ENCODE measurements at regions not wholly inside any gene's neighbourhood (a gene's known extent, or its start where the extent isn't known, plus 50 kb on each side); places are given as distances from the start of the nearest gene placed in this dataset.

DNA sequence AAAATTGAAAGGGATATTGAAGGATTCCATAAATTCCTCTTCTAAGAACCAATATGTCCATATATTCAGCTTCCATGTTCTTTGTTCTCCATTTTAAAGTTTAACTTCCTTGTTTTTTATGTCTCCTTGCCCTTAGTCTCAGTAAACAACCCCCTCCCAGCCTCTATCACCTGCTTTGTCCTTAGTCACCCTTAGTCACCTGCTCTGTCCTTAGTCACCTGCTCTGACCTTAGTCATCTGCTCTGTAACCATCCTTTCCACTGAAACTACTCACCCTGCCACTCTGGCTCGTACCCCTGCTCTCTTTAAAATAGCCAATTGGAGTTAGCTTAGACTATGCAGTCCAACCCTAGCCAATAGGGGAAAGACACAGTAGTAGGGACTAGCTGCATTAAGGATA lies 136.2 kb upstream of the TMEM106B start:
- no peak for DNase-seq (ENCODE audit: low spot score)

DNA sequence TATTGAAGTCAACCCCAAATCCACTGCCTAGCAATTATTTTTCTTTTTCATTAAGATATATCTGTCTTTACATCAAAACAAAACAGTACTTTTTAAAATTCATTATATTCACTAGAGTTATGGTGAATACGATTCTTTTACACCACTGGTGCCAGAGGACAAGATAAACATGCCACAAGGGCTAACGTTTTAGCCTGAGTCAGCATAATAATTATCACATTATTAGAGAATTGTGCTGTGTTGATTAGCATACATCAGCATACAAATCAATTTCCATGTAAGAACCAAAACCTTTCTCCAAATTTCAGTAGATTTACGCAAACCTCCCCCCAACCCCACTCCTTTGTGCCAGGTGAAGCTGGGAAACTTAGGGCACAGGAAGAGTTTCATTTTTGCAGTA lies 131.1 kb upstream of the TMEM106B start:
- no peak for DNase-seq (ENCODE audit: low spot score)

DNA sequence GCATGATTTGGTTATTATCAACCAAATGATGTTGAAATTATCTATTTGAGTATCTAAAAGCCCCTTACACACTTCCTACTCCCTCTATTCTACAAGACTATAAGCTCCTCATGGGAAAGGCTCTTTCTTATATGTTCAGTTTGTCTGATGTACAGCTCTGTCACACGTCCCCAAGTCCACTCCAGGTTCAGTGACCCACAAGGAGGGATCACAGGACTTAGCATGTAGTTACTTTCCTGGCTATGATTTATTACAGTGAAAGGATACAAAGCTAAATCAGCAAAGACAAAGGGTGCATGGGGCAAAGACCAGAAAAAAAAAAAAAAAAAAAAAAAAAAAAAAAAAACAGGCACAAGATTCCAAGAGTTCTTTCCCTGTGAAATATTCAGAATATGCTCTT lies 125.6 kb upstream of the TMEM106B start:
- no peak for DNase-seq (ENCODE audit: low spot score)

DNA sequence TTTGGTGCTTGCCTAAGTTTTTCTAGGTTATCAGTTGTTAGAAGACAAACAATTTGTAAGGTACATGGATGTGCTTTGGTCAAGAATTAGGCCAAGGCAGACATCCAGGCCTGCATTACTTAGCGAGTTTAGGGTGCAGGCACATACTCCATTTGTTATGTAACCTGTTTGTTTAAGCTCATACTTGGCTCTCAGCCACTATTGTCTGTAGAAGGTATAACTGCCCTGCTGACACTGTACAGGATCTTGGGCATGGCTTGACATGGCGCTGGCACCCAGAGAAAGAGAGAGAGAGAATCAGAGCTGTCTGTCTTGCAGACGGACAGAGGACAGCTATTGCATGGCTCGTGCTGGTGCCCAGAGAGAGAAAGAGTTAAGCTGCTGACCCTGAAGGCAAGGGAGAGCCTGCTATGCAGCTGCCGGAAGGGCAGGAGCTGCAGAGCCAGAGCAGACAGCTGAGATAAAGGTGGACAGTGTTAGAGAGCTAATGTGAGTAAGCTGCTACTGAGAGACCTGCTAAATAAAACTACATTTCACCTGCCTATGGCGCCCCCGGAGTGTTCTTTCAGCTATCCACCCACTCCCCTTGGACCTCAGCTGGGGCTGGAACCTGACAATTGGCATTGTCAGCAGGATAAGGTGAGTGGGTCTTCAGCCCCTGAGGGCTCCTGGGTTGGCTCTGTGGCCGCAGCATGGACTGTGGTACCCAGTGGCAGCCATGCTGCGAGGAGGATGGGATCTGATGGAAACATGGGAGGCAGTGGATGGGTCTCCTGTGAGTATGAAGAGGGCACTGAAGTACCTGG lies 120.9 kb upstream of the TMEM106B start:
- no peak for DNase-seq (ENCODE audit: low spot score)

DNA sequence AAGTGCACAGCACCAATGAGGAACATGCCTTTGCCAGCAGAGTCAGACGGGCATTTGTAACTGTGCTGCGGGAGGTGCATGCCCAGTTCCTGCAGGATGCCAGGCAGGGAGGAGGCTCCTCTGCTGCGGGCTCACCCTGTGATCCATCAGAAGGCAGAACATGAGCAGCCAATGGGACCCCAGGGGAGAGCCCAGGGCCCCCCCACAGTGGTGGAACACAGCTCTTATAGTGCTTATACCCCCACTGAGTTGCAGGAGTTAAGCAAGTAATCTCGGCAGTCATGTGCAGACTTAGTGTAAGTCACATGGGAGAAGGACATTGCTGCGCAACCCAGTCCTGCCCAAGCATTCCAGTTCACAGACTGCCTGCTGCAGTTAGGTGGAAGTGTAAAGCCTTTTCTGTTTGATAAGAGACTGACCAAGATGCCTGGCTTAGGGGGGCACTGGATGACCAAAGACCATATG lies 120.3 kb upstream of the TMEM106B start:
- no peak for DNase-seq (ENCODE audit: low spot score)

DNA sequence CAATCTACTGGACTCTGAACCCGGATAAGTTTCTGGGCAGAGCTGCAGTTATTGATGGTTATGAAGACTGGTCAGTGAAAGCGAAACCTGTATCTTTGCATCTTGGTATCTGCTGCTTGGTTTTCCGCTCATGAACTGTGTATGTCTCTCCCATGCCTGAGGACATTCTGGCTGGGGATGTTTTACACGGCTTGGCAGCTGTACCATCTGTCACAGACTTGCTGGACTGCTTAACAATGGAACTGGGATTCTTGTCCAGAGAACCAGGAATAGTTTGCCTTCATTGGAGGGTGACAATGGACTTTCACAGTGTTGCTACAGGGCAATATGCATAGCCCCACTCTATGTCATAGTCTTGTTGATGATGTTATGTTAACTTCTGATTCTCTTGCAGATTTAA lies 119.9 kb upstream of the TMEM106B start:
- no peak for DNase-seq (ENCODE audit: low spot score)

DNA sequence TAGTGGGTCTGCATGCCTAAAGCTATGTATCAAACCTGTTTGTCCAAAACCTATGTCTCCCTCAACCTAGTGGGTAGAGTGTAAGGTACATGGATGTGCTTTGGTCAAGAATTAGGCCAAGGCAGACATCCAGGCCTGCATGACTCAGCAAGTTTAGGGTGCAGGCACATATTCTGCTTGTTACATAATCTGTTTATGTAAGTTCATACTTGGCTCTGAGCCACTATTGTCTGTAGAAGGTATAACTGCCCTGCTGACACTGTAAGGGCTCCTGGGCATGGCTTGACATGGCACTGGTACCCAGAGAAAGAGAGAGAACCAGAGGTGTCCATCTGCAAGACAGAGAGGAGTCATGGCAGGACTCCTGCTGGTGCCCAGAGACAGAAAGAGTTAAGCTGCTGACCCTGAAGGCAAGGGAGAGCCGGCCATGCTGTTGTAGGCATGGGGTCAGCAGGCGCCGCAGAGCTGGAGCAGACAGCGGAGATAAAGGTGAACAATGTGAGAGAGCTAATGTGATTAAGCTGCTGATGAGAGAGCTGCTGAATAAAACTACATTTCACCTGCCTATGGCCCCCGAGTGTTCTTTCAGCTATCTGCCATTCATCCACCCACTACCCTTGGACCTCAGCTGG lies 118.5 kb upstream of the TMEM106B start:
- no peak for DNase-seq (ENCODE audit: low spot score)

DNA sequence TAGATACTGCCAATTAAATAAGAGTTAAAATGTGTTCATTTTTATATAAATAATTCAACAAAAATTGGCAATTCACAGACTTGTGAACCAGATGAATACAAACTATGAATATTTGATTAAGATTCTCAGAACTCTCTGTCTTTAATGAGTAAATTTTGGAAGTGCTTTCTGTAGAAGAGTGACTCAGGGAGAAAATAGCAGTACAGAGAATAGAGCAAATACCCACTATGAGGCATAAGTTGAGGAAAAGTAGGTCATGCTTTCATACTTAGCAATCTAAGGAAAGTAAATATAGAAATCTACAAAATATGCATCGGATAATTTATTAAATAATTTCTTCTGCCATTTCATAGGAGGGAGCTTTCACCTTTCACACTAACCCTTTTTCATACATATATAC lies 117.7 kb upstream of the TMEM106B start:
- no peak for DNase-seq (ENCODE audit: low spot score)

DNA sequence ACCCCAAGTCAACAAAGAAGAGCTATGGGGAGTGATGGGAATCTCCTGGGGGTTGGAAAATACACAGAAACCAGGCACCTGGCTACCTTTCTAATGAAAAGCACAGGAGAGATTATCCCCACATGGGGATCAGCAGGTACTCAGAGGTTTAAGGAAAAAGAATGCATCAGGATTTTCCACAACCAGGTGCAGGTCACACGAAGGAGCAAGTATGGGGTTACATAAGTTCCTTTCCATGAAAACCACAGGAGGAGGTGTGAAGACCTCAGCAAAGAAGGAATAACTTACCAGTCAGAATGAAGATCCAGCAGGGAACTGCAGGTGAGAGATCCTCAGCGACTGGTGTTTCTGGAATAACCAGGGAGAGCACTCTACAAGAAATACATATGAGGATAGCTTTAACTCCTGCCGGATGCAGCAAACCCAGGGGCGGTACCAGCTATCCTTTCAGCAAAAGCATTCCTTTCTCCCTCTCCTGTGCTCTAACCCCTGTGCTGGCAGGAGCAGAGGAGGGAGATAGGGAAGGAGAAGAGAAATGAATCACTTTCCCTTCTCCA lies 116.7 kb upstream of the TMEM106B start:
- DNase-seq (ENCODE audit: low spot score): no peak

DNA sequence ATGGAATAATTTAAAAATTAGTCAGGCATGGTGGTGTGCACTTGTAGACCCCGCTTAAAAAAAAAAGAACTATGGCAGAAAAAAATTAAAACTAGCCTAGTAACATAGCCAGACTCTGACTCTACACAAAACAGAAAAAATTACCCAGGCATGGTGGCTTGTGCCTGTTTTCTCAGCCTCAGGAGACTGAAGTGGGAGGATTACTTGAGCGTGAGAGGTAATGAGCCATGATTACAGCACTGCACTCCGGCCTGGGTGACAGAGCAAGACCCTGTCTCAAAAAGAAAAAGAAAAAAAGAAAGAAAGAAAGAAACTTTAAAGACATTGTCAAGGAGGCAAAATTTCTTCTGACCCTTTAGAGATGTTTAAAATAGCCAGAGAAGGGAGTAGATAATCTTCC lies 109.0 kb upstream of the TMEM106B start:
- DNase-seq (ENCODE audit: low spot score): no peak

DNA sequence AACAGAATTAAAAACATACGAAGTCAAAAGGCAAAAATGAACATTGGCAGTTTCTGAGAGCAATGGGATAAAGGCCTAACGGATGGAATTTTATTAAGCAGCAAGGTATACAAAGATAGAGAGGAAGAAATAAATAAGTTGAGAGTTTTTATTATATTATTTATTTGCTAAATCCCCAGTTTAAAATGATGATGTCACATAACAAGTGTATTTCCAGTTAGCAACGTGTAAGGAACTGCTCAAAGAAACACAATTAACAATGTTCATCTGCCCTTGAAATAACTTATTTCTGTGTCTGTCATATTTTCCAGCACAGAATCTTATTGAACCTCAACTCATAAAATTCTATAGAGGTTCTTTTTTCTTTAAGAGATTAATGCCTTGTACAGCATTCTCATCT lies 108.6 kb upstream of the TMEM106B start:
- DNase-seq (ENCODE audit: low spot score): no peak

DNA sequence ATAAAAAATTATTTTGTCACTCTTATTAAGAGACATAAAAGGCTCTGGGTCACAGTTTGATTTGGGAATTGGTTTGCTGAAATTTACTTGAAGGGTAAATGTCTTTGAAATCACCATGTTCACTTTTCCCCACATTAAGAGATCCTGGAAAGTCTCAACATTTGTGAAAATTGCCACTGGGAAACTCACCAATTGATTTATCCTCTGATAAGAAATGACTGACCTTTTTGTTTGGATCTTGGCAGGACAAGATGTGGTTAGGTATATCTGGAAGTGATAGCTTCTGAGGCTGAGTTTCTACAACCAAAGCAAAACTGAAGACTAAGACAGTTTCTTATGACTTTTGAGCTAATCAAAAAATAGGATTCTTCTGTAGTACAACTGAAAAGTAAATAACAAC lies 107.1 kb upstream of the TMEM106B start:
- DNase-seq (ENCODE audit: low spot score): no peak

DNA sequence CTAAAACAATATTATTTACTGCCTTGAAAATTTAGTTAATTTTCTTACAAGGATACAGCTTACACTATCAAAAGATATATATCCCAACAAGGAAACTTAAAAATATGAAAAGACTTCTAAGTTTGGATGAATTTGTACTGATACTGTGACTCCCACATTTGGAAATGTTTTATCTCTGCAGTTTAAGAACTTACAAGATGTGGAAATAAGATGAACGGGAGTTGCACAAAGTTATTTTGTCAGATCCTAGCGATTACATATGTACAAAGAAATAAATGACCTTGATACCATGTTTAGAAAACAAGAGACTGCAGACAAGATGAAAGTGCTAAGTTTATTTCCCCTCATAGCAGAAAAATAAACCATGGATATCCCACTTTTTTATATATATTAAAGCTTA lies 103.7 kb upstream of the TMEM106B start:
- DNase-seq (ENCODE audit: low spot score): no peak

DNA sequence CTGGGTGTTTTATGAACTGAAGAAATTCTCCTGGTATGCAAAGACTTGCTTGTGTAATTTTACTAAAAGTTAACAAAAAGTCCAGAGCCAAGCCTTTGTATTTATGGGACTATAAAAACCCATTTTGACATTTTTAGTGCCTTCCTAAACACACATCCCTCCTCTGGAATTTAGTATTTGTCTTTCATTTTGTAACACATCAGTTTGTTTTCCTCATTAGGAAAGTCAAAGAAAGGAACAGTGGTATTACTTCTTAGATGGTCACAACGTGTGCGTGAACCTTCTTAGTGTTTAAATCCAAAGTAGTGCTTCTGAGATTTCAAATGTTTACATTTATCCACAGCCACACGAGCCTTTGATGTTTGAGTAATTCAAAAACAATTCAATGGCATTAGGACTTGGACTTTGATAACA lies 103.2 kb upstream of the TMEM106B start:
- no peak for DNase-seq (ENCODE audit: low spot score)

DNA sequence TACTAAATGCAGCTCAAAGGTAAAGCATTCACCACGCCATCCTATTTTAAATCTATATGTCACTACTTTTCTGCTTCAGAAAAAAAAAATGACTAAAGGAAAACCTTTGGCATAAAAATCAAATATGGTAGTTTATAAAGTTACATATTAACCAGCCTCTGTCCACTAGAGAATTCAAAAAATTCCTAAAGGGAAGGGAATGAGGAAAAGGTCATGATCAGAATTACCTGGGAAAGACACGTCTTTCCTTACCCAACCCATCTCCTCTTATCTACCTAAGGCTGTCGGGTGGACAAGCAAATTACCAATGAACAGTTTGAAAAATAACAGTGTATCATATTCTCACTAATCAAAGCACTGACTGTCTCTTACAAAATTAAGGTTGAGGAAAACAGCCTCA lies 100.7 kb upstream of the TMEM106B start:
- no peak for DNase-seq (ENCODE audit: low spot score)

DNA sequence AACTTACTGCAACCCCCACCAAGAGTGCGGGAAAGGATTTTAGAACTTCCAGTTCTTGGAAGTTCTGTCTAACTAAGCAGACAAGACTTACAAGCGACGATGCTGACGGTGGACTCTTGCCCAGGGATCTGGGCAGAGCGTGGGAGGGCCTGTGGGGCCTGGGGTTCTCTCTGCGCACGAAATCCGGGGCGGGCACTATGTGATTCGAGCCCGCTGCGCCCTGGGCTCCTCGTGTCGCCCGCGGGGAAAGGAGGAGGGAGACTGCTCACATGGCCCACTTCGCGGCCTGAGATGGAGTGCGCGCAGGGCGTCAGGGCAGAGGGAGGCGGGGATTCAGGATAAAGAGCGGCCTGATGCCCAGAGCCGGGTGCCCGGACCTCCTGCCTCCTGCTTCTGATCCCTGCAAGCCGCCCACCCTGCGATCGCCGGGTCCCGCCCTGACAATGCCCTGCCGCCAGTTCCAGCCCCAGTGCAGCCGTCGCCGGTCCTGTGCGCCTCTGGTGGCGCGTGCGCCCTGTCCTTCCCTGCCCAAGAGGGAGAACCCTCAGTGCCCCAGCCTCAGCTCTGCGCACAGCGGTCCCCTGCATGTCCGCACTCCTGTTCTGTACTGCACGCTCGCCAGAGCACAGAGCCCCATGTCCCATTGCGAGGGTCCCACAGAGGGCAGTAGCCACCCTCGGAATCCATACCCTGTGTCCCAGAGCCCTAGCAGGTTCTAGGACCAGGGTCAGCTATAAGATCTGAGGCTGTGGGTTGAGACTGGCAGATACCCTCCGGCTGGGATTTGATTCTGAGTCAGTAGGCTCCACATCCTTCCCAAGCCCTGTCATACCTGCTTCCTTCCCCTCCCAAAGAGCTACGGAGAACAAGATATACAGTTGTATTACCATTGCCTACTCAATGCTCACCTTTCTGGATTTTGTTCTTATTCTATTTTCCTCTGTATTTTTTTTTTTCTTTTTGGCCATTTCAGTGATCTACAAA lies 99.4 kb upstream of the TMEM106B start:
- DNase-seq (ENCODE audit: low spot score): no peak

DNA sequence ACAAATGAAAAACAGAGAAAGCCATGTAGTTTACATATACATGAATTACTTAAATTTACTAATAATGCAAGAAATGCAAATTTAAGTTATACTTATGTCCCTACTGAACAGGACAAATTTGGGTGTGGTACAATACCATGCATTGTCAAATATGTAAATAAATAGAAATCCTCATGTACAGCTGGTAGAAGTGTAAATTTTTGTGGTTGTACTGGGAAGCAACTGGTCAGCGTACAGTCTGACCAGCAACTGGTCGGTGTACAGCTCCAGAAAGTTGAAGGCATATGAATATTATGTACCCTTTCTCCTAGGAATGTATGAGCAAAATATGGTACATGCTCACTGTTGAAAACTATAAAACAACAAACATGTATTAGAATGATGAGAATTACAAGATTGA lies 93.9 kb upstream of the TMEM106B start:
- DNase-seq (ENCODE audit: low spot score): no peak

DNA sequence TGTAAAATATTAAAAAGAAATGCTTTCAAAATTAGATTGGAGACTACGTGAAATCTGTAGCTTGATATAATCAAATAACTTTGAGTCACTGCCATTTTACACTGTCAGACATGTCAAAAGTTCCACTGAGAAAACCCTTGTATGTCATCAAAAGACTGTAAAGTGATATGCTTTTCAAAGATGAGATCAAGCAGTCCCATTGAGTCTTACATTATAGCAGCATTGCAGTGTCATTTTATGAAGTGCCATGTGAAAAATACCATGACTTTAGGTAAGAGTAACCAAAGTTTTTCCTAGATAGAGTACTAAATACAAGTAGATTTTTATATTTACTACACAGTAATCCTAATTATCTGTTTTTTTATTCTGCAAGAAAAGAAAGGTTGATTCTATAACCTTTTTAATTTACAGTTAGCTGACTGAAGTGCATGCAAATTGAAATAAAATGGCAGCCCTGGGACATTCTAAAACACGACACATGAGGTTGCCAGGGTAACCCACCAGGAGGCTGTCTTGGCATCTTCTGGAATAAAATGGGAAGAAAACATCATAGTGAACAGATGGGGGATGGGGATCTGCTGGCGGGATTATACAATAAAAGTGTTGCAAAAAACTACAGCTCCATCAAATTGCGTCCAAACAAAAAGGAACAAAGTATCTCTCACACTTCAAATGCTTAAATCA lies 91.3 kb upstream of the TMEM106B start:
- DNase-seq (ENCODE audit: low spot score): no peak

DNA sequence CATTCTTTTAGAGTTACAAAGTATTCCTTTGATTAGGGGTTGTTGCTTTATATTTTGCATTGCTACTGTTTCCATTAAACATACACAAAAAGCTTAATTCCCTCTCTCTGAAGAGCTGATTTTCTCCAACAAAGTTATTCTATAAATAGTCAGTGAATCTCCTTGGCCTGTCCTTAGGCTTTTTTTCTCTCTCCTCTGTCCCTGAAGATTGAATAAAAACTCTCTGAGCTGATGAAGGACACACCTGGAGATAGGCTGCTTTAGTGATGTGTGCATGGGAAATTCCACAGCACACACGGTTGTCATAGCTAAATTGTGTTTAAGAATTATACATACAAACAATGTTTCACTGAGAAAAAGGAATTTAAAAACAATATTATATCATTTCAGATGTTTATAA lies 90.5 kb upstream of the TMEM106B start:
- no peak for DNase-seq (ENCODE audit: low spot score)

DNA sequence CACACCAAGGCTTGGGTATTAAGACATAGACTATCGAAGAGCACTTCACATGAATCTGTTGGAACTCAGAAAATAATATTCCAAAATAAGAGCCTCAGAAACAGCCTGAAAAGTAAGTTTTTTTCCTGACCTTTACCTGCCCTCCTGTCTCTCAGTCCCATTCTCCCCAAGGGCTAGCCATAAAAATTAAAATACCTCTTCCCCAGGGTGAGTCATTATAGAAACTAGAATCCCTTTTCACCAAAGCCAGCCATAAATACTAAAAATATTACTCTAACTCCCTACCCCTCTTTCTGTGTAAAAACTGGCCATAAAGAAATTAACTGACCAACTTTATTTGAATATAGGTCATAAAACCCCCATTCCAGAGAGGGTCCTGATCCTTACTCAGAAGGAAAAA lies 87.9 kb upstream of the TMEM106B start:
- DNase-seq (ENCODE audit: low spot score): no peak

DNA sequence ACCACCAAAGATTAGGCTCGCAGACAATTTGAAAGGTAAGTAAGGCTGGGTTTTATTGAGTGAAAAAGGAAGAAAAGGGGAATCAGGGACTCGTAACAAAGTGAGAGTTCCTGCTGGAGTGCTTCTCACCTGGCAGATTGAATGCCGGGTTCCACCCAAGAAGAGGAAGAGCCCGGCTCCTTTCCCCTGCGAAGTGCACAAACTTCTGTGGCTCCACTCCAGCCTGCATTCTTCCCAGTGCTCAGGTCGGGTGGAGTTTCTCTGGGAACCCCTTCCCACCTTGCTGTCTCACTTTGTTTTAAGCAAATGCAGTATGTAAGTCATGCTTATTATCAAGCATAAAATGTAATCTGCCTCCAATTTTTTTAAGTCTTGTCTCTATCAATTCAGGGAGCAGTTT lies 87.1 kb upstream of the TMEM106B start:
- no peak for DNase-seq (ENCODE audit: low spot score)

DNA sequence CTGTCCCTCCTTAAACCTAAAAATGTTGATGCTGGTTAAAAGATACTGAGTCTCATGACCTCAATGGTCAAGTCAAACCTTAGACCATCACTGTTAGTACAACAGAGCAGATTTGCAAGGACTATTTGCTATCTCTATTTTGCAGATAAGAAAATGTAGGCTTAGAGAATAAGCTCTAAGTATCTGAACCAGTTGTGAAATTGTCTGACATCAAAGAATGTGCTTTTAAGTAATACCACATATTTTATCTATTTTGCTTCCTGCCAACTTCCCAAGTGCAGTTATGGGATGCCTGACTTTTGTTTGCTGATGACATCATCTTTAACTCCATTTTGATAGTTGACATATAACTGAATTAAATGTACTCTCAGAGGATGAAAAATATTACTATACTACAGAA lies 83.6 kb upstream of the TMEM106B start:
- no peak for DNase-seq (ENCODE audit: low spot score)

Data from activated CD4-positive, alpha-beta T cell treated with anti-CD3 and anti-CD28 coated beads, Interleukin-2, Interleukin-4, amounts not matched to agents 100 ng/mL and 50 ng/mL, durations not matched to agents 16 hours and 8 hours (primary cell).